K562 (cell line): ENCODE measurements at regions not wholly inside any gene's neighbourhood (a gene's known extent, or its start where the extent isn't known, plus 50 kb on each side); places are given as distances from the start of the nearest gene placed in this dataset.

Experiments
- CBFB ChIP-seq: sonication (generic); formaldehyde crosslinking; IDR thresholded peaks from 2 replicates; pipeline ENCODE4 v1.4.0; 2020; ENCODE audit warnings: mild to moderate bottlenecking, missing genetic modification reagents
- CEBPB ChIP-seq: fragments of 450-650 bp; IDR thresholded peaks from 2 replicates; pipeline ENCODE4 v1.6.1; 2016; ENCODE audit warnings: missing genetic modification characterization, missing compliant biosample characterization
- CTCF ChIP-seq, 3 experiments: IDR thresholded peaks in 2 of 3; conservative IDR thresholded peaks in 1 of 3; 2 replicates each; pipeline ENCODE4 v1.5.1; 2011 to 2012; ENCODE audit warnings: low read length in 3 of 3, mild to moderate bottlenecking in 3 of 3, control low read depth in 2 of 3, improper control_type of control experiment in 1 of 3, inconsistent platforms in 1 of 3, low read depth in 1 of 3, mixed read lengths in 1 of 3, moderate library complexity in 1 of 3; ENCODE audit not compliant: insufficient read depth in 2 of 3
- PHF8 ChIP-seq: fragments of 200-600 bp; sonication (generic); IDR thresholded peaks from 2 replicates; pipeline ENCODE4 v1.6.1; 2012; ENCODE audit warnings: mixed run types, mild to moderate bottlenecking, inconsistent platforms, low read length, moderate library complexity, borderline replicate concordance
- SIN3B ChIP-seq: fragments of 450-650 bp; IDR thresholded peaks from 2 replicates; pipeline ENCODE4 v1.6.1; 2017; ENCODE audit warnings: low read depth, mild to moderate bottlenecking, moderate library complexity
- TBL1XR1 ChIP-seq, 2 experiments: IDR thresholded peaks; 2 replicates each; pipeline ENCODE4 v1.6.1; 2012; ENCODE audit warnings: improper control_type of control experiment in 2 of 2, low read length in 2 of 2, mild to moderate bottlenecking in 1 of 2
- TF ChIP-seq, protein P1 (sequence below): sonication (generic); formaldehyde crosslinking; IDR thresholded peaks from 2 replicates; pipeline ENCODE4 v1.4.0; 2020; ENCODE audit warnings: mild to moderate bottlenecking, missing genetic modification reagents

DNA sequence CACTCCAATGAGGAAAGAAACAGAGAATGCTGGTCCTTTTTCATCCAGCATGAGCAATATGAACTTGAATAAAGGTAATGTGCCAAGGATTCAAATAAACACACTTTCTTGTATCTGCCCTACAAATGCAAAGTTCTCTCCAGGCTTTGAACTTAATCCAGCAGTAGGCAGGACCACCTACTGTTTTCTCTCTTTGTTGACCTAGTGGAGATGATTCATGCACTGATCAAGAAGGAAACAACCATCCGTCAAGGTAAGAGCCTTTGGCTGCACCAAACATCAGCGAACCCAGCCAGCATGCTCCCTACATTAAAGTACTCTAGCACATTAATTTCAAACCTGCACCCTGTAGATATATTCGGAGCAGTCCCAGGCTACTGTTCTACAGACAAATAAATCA is 489.3 kb downstream of the GALC start:
- TF ChIP-seq CBFB: no peak
- no peak for TF ChIP-seq CTCF (IDR thresholded peaks at IDR 0.05 in 2 of 3, conservative IDR thresholded peaks at IDR 0.05 in 1 of 3; ENCODE audit: insufficient read depth in 2 of 3, low read depth in 1 of 3, low read length in 3 of 3)
- TF ChIP-seq TBL1XR1 (IDR thresholded peaks at IDR 0.05; ENCODE audit: low read length in 2 of 2): no peak
- TF ChIP-seq PHF8: no peak
- TF ChIP-seq, protein P1, sequence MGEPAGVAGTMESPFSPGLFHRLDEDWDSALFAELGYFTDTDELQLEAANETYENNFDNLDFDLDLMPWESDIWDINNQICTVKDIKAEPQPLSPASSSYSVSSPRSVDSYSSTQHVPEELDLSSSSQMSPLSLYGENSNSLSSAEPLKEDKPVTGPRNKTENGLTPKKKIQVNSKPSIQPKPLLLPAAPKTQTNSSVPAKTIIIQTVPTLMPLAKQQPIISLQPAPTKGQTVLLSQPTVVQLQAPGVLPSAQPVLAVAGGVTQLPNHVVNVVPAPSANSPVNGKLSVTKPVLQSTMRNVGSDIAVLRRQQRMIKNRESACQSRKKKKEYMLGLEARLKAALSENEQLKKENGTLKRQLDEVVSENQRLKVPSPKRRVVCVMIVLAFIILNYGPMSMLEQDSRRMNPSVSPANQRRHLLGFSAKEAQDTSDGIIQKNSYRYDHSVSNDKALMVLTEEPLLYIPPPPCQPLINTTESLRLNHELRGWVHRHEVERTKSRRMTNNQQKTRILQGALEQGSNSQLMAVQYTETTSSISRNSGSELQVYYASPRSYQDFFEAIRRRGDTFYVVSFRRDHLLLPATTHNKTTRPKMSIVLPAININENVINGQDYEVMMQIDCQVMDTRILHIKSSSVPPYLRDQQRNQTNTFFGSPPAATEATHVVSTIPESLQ (CRISPR knock-in tag): no peak
- no peak for TF ChIP-seq CEBPB (tag)
- no peak for TF ChIP-seq SIN3B
